ENCODE measurements at regions not wholly inside any gene's neighbourhood (a gene's known extent, or its start where the extent isn't known, plus 50 kb on each side); places are given as distances from the start of the nearest gene placed in this dataset.

DNA sequence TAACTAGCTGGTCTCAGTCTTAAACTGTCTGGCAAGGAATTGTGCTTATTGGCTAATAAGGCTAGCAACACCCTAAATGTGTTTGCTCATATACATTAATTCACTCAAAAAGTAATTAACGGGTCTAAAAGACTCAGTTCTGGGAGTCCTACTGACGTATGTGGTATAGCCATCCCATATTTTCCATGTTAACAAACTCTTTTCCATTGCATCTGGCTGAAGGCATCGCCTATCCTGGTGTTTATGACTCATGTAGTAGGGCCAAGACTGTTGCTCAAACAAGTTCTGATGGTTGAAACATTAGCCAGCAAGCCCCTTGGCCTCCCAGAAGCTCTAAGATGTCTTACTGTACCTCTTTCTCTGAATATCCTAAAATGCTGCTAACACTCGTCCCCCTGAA lies 98.5 kb downstream of the PHLDA1 start:
- TF ChIP-seq GATA2 (IDR thresholded peaks at IDR 0.05; ENCODE audit: low read depth, low read length) (no peak), GATA3 (IDR thresholded peaks at IDR 0.05; ENCODE audit: low read depth, low read length) (no peak)

- TF ChIP-seq GATA2 (IDR thresholded peaks at IDR 0.05; ENCODE audit: low read depth, low read length) (no peak), GATA3 (IDR thresholded peaks at IDR 0.05; ENCODE audit: low read depth, low read length) (no peak)
Measured at GRCh38 chr12:75932241-75932640, 99.3 kb downstream of the PHLDA1 start.

- TF ChIP-seq GATA3 (IDR thresholded peaks at IDR 0.05; ENCODE audit: low read depth, low read length) (no peak), GATA2 (IDR thresholded peaks at IDR 0.05; ENCODE audit: low read depth, low read length) (no peak)
Measured at GRCh38 chr12:75923964-75924666, 107.5 kb downstream of the PHLDA1 start.

GRCh38 chr12:75922944-75923642 lies 108.5 kb downstream of the PHLDA1 start:
- TF ChIP-seq GATA2 (IDR thresholded peaks at IDR 0.05; ENCODE audit: low read depth, low read length) = no peak
- no peak for TF ChIP-seq GATA3 (IDR thresholded peaks at IDR 0.05; ENCODE audit: low read depth, low read length)

DNA sequence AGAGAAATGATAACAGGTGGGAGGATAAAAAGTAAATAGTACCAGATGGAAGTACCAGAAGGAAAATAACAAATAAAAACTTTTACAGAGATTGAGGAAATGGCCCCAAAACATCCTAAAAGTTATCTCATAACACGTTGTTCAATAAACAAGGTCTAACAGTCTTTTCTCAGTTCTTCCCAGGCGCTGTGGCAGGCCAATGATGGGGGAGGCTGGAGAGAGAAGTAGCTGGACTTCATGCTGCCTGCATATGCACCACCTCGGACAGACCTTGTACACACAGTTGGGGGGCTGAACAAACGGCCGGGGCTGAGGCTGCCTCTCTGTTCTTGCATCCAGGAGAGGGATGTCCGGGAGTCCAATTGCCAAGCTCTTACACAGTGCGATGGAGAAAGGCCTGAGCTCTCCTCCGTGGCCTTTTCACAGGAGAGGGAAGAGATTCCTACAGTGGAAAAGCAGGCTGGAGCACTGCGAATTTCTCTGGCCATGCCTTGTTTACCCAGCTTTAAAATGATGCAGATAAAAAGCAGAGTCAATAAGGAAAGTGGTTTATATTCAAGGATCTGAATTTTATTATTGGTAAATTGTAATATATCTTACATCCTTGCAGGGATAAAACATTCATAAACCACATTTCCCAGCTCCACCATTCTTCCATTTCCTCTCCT lies 109.8 kb downstream of the PHLDA1 start:
- TF ChIP-seq GATA2 (IDR thresholded peaks at IDR 0.05; ENCODE audit: low read depth, low read length) = no peak
- no peak for TF ChIP-seq GATA3 (IDR thresholded peaks at IDR 0.05; ENCODE audit: low read depth, low read length)

GRCh38 chr12:75917715-75918114 lies 113.9 kb downstream of the PHLDA1 start:
- no peak for TF ChIP-seq GATA3 (IDR thresholded peaks at IDR 0.05; ENCODE audit: low read depth, low read length)
- TF ChIP-seq GATA2 (IDR thresholded peaks at IDR 0.05; ENCODE audit: low read depth, low read length) = no peak

DNA sequence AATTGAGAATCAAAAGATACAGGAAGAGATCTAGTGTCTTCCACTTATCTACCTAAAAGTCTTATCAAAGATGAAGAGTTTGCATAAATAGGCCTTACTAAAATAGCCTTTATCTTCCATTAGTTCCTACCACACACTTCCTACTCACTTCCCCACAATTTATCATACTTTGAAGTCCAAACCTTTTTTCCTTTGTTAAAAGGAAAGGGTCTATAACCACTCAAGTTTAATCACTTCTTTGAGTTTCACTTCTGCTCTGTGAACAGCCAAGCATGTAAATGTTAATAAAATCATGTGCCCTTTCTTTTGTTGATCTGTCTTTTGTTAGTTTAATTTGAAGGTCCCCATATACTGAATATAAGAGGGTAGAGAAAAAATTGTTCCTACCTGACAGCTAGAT lies 114.5 kb downstream of the PHLDA1 start:
- TF ChIP-seq GATA2 (IDR thresholded peaks at IDR 0.05; ENCODE audit: low read depth, low read length) (no peak), GATA3 (IDR thresholded peaks at IDR 0.05; ENCODE audit: low read depth, low read length) (no peak)

DNA sequence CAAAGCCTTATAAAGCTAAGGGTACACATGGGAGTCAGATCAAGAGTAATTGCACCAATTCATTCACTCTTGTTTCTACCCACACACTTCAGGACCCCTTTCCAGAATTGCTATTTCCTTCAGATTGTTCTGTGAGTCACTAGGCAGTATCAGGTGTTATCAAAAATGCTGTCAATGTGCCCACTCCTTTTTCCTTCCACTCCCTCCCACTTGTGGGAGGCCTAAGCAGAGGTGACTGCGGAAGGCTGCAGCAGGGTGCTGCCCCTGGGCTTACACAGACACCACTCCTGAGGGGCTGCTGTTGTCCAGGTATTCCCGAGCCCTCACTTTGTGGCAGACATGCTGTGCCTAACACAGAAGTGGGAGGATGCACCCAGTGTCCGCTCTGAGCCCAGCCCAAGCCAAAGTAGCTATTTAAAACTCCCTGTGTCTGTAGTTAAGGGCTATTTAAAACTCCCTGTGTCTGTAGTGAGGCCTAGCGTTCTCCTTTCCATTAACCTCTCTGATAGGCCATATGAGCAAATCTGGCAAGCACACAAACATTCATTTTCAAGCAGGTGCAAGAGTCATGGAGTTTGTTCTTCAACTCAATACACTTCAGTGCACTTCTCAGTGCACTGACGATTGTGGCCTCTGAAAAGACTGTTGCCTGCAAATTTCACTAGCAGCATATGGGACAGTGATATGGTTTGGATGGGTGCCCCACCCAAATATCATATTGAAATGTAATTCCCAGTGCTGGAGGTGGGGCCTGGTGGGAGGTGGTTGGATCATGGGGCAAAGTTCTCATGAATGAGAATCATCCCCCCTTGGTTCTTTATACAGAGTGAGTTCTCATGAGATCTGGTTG lies 117.8 kb downstream of the PHLDA1 start:
- no peak for TF ChIP-seq GATA2 (IDR thresholded peaks at IDR 0.05; ENCODE audit: low read depth, low read length)
- no peak for TF ChIP-seq GATA3 (IDR thresholded peaks at IDR 0.05; ENCODE audit: low read depth, low read length)

DNA sequence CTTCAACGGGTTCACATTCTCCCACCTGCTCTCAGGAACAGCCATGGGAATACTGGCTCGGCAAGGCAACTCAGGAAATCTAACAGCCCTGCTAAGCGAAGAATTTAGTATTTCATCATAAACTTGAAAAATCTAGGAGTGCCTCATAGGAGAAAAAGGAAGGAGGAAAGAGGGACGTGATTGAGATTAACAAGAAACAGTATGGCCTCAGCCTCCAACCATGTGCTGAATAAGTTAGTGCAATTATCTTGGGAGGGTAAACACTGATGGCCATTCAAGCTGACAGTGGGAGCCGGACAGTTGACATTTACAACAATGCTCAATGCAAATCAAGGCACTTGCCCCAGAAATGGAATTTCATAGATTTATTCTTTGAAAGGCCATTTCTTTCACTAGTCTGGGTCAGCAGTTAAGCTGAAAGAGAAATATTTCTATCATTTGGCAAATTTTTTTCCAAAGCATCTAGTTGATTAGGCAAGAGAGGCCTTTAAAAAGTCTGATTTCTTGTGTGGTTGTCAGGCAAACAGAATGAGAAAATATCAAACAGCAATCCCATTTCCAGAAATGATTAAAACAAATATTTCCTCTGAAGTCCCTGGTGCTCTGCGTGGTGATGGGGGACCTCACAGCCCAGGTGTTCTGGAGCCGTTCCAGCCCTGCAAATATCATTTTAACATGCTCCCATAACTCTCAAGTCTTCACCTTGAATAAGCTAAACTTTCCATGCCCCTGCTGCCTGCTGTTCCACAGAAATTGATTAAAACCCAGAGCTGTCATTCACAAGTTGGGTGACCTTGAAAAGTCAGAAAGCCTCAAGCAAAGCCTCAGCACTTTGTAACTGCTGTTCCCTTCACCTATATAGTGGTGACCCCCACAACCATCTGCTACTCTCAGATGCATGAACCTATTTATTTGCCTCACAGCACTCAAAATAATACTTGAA lies 121.6 kb downstream of the PHLDA1 start:
- TF ChIP-seq GATA2 (IDR thresholded peaks at IDR 0.05; ENCODE audit: low read depth, low read length) (no peak), GATA3 (IDR thresholded peaks at IDR 0.05; ENCODE audit: low read depth, low read length) (no peak)

DNA sequence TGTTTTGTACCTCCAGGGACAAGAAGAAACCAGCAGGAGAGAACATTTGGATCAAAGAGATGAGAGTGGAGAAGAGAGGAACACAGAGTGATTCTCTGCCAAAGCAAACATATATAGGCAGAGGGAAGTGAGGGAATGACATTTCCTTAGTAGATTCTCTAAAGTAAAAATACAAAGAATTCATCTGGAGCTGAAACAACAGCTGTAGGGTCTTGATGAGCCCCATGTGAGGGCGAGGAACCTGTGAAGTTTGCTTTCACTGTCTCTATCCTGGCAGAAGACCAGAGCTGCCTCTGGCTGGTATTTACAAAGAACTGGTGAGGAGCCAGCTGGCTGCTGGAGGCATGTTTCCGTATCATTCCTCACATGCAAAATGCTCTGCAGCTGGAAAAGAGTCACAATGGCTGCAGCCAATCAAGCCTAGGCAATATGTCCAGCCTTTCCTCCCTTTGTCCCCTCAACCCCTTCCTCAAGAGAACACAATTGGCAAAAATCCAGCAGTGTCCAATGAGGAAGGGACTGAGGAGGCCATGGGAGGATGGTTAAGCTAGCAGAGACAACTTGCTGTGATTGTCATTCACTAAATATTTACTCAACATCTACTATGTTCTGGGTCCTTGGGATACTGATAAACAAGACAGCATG lies 122.5 kb downstream of the PHLDA1 start:
- TF ChIP-seq GATA2 (IDR thresholded peaks at IDR 0.05; ENCODE audit: low read depth, low read length) (no peak), GATA3 (IDR thresholded peaks at IDR 0.05; ENCODE audit: low read depth, low read length) (no peak)

DNA sequence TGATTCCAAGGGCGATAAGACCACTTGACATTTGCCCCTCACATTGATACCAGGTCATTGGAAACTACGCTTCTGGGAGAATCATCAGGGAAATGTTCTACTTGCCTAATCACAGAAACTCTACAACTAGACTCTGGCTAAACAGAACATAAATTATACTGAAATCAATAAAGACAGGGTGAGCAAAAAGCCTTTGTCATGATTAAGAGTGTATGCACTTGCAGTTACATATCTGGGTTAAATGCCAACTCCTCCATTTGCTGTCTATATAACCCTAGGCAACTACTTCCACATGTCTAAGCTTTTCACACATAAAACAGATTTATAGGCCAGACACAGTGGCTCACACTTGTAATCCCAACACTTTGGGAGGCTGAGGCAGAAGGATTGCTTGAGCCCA lies 125.7 kb downstream of the PHLDA1 start:
- TF ChIP-seq GATA3 (IDR thresholded peaks at IDR 0.05; ENCODE audit: low read depth, low read length) (no peak), GATA2 (IDR thresholded peaks at IDR 0.05; ENCODE audit: low read depth, low read length) (no peak)

GRCh38 chr12:75900781-75901254 lies 130.8 kb downstream of the PHLDA1 start:
- TF ChIP-seq GATA3 (IDR thresholded peaks at IDR 0.05; ENCODE audit: low read depth, low read length) (no peak), GATA2 (IDR thresholded peaks at IDR 0.05; ENCODE audit: low read depth, low read length) (no peak)

Measured in SH-SY5Y (cell line).